ENCODE measurements at regions not wholly inside any gene's neighbourhood (a gene's known extent, or its start where the extent isn't known, plus 50 kb on each side); places are given as distances from the start of the nearest gene placed in this dataset.
"Not testable (repeated sequence)": the region's sequence is repeated elsewhere in the genome, so short reads cannot be mapped to it uniquely, and the experiment has no call there.

DNA sequence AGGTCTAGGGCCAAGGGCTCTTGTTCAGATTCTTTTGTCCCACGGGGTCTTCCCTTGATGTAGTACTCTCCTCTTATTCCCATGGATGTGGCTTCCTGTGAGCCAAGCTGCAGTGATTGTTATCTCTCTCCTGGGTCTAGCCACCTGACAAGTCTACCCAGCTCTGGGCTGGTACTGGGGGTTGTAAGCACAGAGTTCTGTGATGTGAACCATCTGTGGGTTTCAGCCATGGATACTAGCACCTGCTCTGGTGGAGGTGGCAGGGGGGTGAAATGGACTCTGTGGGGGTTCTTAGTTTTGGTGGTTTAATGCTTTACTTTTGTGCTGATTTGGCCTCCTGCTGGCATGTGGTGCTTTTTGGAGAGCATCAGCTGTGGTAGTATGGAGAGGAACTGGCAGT, 350.8 kb downstream of the DNAJB9 start:
- no peaks in the 10 kb centered on the region for H3K4me1 ChIP-seq (ENCODE audit: control insufficient read depth in 1 of 2, insufficient read depth in 2 of 2, low read length in 2 of 2)
- no peaks in the 10 kb centered on the region for H3K36me3 ChIP-seq (ENCODE audit: control insufficient read depth in 1 of 2, insufficient read depth in 2 of 2, low read length in 2 of 2)
- no peak overlapping the region for H3K4me3 ChIP-seq (ENCODE audit: low read depth in 1 of 2, low read length in 2 of 2)
- H3K9ac ChIP-seq (ENCODE audit: low read depth in 1 of 2, low read length in 2 of 2), result no peak overlapping the region
- H3K9me3 ChIP-seq (ENCODE audit: control insufficient read depth in 1 of 2, low read length in 2 of 2), result peaks cover 7 to 16% of the 10 kb centered on the region in 2 donors
- H3K27ac ChIP-seq (ENCODE audit: low read depth, low read length), result no peak overlapping the region
- H3K27me3 ChIP-seq (ENCODE audit: control insufficient read depth in 1 of 2, insufficient read depth in 2 of 2, low read length in 2 of 2), result no peaks in the 10 kb centered on the region

DNA sequence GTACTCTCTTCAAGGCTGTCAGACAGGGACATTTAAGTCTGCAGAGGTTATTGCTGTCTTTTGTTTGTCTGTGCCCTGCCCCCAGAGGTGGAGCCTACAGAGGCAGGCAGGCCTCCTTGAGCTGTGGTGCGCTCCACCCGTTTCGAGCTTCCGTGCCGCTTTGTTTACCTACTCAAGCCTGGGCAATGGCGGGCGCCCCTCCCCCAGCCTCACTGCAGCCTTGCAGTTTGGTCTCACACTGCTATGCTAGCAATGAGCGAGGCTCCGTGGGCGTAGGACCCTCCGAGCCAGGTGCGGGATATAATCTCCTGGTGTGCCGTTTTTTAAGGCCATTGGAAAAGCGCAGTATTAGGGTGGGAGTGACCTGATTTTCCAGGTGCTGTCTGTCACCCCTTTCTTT, 373.4 kb downstream of the DNAJB9 start:
- H3K27me3 ChIP-seq (ENCODE audit: control insufficient read depth in 1 of 2, insufficient read depth in 2 of 2, low read length in 2 of 2); H3K4me1 ChIP-seq (ENCODE audit: control insufficient read depth in 1 of 2, insufficient read depth in 2 of 2, low read length in 2 of 2); H3K36me3 ChIP-seq (ENCODE audit: control insufficient read depth in 1 of 2, insufficient read depth in 2 of 2, low read length in 2 of 2); H3K9ac ChIP-seq (ENCODE audit: low read depth in 1 of 2, low read length in 2 of 2); H3K4me3 ChIP-seq (ENCODE audit: low read depth in 1 of 2, low read length in 2 of 2); H3K27ac ChIP-seq (ENCODE audit: low read depth, low read length): not testable (repeated sequence)
- peaks cover 0 to 13% of the 10 kb centered on the region in 2 donors for H3K9me3 ChIP-seq (ENCODE audit: control insufficient read depth in 1 of 2, low read length in 2 of 2)

DNA sequence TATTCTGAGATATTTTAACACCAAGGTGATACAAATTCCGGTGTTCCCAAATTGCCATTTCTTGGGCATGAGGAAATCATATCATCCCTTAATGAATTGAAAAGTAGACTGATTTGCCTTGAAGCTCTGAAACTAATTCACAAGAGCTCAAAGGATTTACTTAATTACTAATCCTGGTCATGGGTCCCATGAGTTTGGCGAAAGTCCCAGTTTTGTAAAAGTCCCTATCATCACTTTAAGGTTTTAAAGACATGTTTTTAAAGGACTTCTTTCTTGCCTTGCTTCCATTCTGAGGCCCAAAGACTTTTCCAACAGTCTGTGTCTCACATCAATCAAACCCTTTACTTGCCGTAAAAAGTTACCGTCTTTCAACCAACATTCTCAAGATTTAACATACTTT, 377.9 kb downstream of the DNAJB9 start:
- Histone ChIP-seq H3K36me3 (ENCODE audit: control insufficient read depth in 1 of 2, insufficient read depth in 2 of 2, low read length in 2 of 2) (no peaks in the 10 kb centered on the region), H3K9ac (ENCODE audit: low read depth in 1 of 2, low read length in 2 of 2) (no peak overlapping the region), H3K27ac (ENCODE audit: low read depth, low read length) (no peak overlapping the region), H3K4me1 (ENCODE audit: control insufficient read depth in 1 of 2, insufficient read depth in 2 of 2, low read length in 2 of 2) (no peaks in the 10 kb centered on the region), H3K27me3 (ENCODE audit: control insufficient read depth in 1 of 2, insufficient read depth in 2 of 2, low read length in 2 of 2) (no peaks in the 10 kb centered on the region), H3K9me3 (ENCODE audit: control insufficient read depth in 1 of 2, low read length in 2 of 2) (peaks cover 0 to 13% of the 10 kb centered on the region in 2 donors), H3K4me3 (ENCODE audit: low read depth in 1 of 2, low read length in 2 of 2) (no peak overlapping the region)

DNA sequence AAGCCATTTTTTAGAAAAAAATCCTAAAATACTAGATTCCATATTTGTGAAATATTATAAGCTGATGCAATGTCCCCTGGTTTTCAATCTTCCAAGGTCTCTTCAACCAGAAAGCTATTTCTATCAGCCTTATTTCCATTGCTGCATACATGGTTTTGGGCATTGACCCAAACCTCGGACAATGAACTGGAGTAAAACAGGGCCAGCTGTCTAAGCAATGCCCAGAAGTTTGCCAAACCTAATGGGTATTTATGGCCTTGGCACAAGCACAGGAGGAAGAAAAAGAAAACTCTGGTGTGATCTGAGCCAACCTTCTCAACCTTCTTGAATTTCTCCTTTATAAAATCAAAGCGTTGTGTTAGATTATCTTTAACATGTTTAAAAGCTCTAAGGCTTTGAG, 402.3 kb downstream of the DNAJB9 start:
- no peak overlapping the region for H3K9ac ChIP-seq (ENCODE audit: low read depth in 1 of 2, low read length in 2 of 2)
- no peaks in the 10 kb centered on the region for H3K4me1 ChIP-seq (ENCODE audit: control insufficient read depth in 1 of 2, insufficient read depth in 2 of 2, low read length in 2 of 2)
- H3K27ac ChIP-seq (ENCODE audit: low read depth, low read length), result no peak overlapping the region
- no peaks in the 10 kb centered on the region for H3K27me3 ChIP-seq (ENCODE audit: control insufficient read depth in 1 of 2, insufficient read depth in 2 of 2, low read length in 2 of 2)
- no peaks in the 10 kb centered on the region for H3K36me3 ChIP-seq (ENCODE audit: control insufficient read depth in 1 of 2, insufficient read depth in 2 of 2, low read length in 2 of 2)
- no peak overlapping the region for H3K4me3 ChIP-seq (ENCODE audit: low read depth in 1 of 2, low read length in 2 of 2)
- H3K9me3 ChIP-seq (ENCODE audit: control insufficient read depth in 1 of 2, low read length in 2 of 2), result no peaks in the 10 kb centered on the region

DNA sequence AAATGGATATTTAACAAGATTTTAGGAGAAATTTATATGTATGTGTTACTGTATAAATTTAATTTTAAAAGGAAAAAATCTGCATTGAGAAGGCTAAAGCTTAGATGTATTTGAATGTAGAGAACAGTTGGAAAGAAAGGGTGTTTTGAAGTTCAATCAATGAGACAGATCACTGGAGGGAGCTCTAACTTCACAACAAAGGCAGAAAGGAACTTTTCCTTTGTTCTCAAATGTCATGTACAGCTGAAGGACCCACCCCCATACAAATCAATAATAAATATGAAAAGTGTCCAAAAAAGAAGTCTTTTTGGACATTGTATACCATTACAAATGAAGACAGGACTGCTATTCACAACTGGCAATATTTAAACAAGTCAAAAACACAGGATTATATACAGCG, 403.4 kb downstream of the DNAJB9 start:
- Histone ChIP-seq H3K9me3 (ENCODE audit: control insufficient read depth in 1 of 2, low read length in 2 of 2) (no peaks in the 10 kb centered on the region), H3K27me3 (ENCODE audit: control insufficient read depth in 1 of 2, insufficient read depth in 2 of 2, low read length in 2 of 2) (no peaks in the 10 kb centered on the region), H3K36me3 (ENCODE audit: control insufficient read depth in 1 of 2, insufficient read depth in 2 of 2, low read length in 2 of 2) (no peaks in the 10 kb centered on the region), H3K27ac (ENCODE audit: low read depth, low read length) (no peak overlapping the region), H3K4me3 (ENCODE audit: low read depth in 1 of 2, low read length in 2 of 2) (no peak overlapping the region), H3K9ac (ENCODE audit: low read depth in 1 of 2, low read length in 2 of 2) (no peak overlapping the region), H3K4me1 (ENCODE audit: control insufficient read depth in 1 of 2, insufficient read depth in 2 of 2, low read length in 2 of 2) (no peaks in the 10 kb centered on the region)

DNA sequence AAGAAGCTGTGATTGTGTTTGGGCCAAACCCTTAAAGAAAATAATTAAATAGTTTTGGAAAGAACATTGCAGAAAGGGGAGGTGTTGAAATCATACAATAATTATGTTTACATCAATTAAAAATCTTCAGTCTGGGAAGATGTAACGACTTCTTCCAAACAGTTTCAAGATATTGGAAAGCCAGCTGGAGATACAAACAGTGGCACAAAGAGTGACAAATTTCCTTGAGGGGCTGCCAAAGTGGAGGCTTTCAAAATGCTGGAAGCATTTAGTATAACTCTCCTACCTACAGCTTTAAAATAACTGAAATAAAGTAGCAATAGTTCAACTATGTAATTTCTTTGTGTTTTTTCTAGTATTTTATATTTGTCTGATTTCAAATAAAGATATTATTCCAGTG, 405.0 kb downstream of the DNAJB9 start:
- H3K27ac ChIP-seq (ENCODE audit: low read depth, low read length), result no peak overlapping the region
- H3K4me3 ChIP-seq (ENCODE audit: low read depth in 1 of 2, low read length in 2 of 2), result no peak overlapping the region
- no peak overlapping the region for H3K9ac ChIP-seq (ENCODE audit: low read depth in 1 of 2, low read length in 2 of 2)
- H3K36me3 ChIP-seq (ENCODE audit: control insufficient read depth in 1 of 2, insufficient read depth in 2 of 2, low read length in 2 of 2), result no peaks in the 10 kb centered on the region
- H3K27me3 ChIP-seq (ENCODE audit: control insufficient read depth in 1 of 2, insufficient read depth in 2 of 2, low read length in 2 of 2), result no peaks in the 10 kb centered on the region
- no peaks in the 10 kb centered on the region for H3K4me1 ChIP-seq (ENCODE audit: control insufficient read depth in 1 of 2, insufficient read depth in 2 of 2, low read length in 2 of 2)
- no peaks in the 10 kb centered on the region for H3K9me3 ChIP-seq (ENCODE audit: control insufficient read depth in 1 of 2, low read length in 2 of 2)

DNA sequence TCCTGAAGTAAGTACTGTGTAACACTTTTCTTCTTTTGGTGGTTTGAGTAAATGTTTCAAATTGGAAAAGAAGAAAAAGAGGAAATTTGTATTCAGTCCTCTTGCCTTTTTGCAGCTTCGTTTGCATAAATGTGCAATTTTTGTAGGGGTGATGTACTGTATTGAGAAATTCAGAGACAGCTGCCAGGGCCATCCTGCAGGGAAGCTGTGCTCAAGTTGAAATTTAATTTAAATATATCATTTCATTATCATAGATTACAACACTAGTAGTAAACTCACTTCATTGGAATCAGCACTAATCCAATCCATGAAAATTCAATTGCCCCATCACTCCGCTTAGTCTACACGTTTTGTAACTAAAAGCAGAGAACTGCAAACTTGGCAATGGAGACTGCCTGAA, 415.4 kb downstream of the DNAJB9 start:
- no peaks in the 10 kb centered on the region for H3K36me3 ChIP-seq (ENCODE audit: control insufficient read depth in 1 of 2, insufficient read depth in 2 of 2, low read length in 2 of 2)
- H3K4me3 ChIP-seq (ENCODE audit: low read depth in 1 of 2, low read length in 2 of 2), result no peak overlapping the region
- H3K9me3 ChIP-seq (ENCODE audit: control insufficient read depth in 1 of 2, low read length in 2 of 2), result peaks cover 0 to 3% of the 10 kb centered on the region in 2 donors
- no peak overlapping the region for H3K27ac ChIP-seq (ENCODE audit: low read depth, low read length)
- H3K4me1 ChIP-seq (ENCODE audit: control insufficient read depth in 1 of 2, insufficient read depth in 2 of 2, low read length in 2 of 2), result no peaks in the 10 kb centered on the region
- H3K9ac ChIP-seq (ENCODE audit: low read depth in 1 of 2, low read length in 2 of 2), result no peak overlapping the region
- no peaks in the 10 kb centered on the region for H3K27me3 ChIP-seq (ENCODE audit: control insufficient read depth in 1 of 2, insufficient read depth in 2 of 2, low read length in 2 of 2)

DNA sequence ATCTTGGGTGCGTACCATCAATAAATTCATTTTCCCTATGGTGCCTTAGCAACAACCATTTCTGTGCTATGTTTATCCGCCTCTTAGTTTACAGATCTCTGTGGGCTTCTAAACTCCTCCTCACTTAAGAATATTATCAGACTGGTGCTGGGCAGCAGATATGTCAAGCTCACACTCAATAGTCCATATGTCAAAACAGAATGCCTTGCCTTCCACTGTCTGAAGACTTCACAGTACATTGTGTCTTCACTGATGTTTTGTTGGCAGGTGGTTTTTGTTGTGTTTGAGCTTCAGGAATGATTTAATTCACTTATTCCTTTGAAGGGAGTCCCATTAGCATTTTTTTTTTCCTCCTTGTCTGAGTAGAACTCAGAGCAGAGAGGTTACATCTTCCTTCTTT, 419.6 kb downstream of the DNAJB9 start:
- no peak overlapping the region for H3K4me3 ChIP-seq (ENCODE audit: low read depth in 1 of 2, low read length in 2 of 2)
- no peaks in the 10 kb centered on the region for H3K27me3 ChIP-seq (ENCODE audit: control insufficient read depth in 1 of 2, insufficient read depth in 2 of 2, low read length in 2 of 2)
- no peak overlapping the region for H3K9ac ChIP-seq (ENCODE audit: low read depth in 1 of 2, low read length in 2 of 2)
- H3K4me1 ChIP-seq (ENCODE audit: control insufficient read depth in 1 of 2, insufficient read depth in 2 of 2, low read length in 2 of 2), result no peaks in the 10 kb centered on the region
- peaks cover 0 to 6% of the 10 kb centered on the region in 2 donors for H3K9me3 ChIP-seq (ENCODE audit: control insufficient read depth in 1 of 2, low read length in 2 of 2)
- H3K36me3 ChIP-seq (ENCODE audit: control insufficient read depth in 1 of 2, insufficient read depth in 2 of 2, low read length in 2 of 2), result no peaks in the 10 kb centered on the region
- H3K27ac ChIP-seq (ENCODE audit: low read depth, low read length), result no peak overlapping the region

DNA sequence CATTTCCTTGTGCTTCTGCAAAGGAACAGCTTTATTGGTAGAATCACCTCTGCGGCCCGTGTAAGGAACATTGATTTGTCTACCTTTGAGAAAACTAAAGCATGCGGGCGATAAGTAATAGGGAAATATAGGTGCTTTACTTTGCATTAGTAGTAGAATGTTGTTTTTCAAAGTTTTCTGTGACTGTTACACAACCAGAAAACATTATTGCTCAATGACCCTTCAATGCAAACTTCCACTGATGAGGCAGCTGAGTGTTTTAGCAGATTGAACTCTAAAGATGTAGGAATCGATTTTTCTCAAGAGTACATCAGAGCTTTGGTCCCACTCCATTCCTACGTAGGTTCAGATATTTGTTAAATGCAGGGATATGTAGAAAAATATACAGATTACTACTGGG, 427.8 kb downstream of the DNAJB9 start:
- Histone ChIP-seq H3K4me1 (ENCODE audit: control insufficient read depth in 1 of 2, insufficient read depth in 2 of 2, low read length in 2 of 2) (no peaks in the 10 kb centered on the region), H3K27ac (ENCODE audit: low read depth, low read length) (no peak overlapping the region), H3K36me3 (ENCODE audit: control insufficient read depth in 1 of 2, insufficient read depth in 2 of 2, low read length in 2 of 2) (no peaks in the 10 kb centered on the region), H3K9me3 (ENCODE audit: control insufficient read depth in 1 of 2, low read length in 2 of 2) (peaks cover 0 to 5% of the 10 kb centered on the region in 2 donors), H3K27me3 (ENCODE audit: control insufficient read depth in 1 of 2, insufficient read depth in 2 of 2, low read length in 2 of 2) (no peaks in the 10 kb centered on the region), H3K9ac (ENCODE audit: low read depth in 1 of 2, low read length in 2 of 2) (no peak overlapping the region), H3K4me3 (ENCODE audit: low read depth in 1 of 2, low read length in 2 of 2) (no peak overlapping the region)

DNA sequence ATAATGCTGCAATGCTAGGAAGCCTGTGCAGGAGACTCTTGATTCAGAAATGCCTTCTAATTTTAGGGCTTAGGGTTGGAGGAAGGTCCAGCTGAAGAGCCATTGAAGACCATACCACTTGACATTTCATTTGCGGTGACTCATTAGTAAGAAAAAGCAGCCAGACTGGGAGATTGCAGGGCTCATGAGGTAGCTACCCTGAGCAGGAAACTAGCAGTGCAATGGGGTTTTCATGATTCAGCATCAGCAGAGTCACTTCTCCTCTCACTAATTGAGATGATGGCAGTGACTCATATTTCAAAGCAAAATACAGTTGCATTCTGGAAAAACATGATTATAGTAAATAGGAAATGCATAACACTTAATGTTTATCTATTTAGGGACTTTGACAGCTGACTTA, 434.1 kb downstream of the DNAJB9 start:
- H3K27me3 ChIP-seq (ENCODE audit: control insufficient read depth in 1 of 2, insufficient read depth in 2 of 2, low read length in 2 of 2), result no peaks in the 10 kb centered on the region
- no peaks in the 10 kb centered on the region for H3K4me1 ChIP-seq (ENCODE audit: control insufficient read depth in 1 of 2, insufficient read depth in 2 of 2, low read length in 2 of 2)
- no peaks in the 10 kb centered on the region for H3K9me3 ChIP-seq (ENCODE audit: control insufficient read depth in 1 of 2, low read length in 2 of 2)
- H3K9ac ChIP-seq (ENCODE audit: low read depth in 1 of 2, low read length in 2 of 2), result no peak overlapping the region
- no peaks in the 10 kb centered on the region for H3K36me3 ChIP-seq (ENCODE audit: control insufficient read depth in 1 of 2, insufficient read depth in 2 of 2, low read length in 2 of 2)
- H3K27ac ChIP-seq (ENCODE audit: low read depth, low read length), result no peak overlapping the region
- no peak overlapping the region for H3K4me3 ChIP-seq (ENCODE audit: low read depth in 1 of 2, low read length in 2 of 2)

DNA sequence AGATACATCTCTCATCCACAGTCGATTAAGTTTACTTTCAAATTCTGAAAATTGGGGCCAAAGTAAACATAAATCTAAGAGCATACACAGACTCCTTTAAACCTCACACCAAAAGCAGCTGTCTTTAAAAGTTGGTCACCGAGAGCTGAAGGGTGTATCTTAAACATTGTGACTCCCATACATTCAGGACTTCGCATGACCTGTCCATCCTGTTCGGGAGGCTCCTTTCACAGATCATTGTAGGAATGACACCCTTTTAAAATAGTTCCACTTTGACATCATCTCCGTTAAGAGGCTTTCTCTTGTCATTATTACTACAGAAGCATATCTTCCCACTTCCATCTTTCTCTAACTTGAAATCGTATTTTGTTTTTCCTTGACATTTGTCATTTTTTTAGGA, 440.0 kb downstream of the DNAJB9 start:
- H3K9ac ChIP-seq (ENCODE audit: low read depth in 1 of 2, low read length in 2 of 2), result no peak overlapping the region
- no peaks in the 10 kb centered on the region for H3K4me1 ChIP-seq (ENCODE audit: control insufficient read depth in 1 of 2, insufficient read depth in 2 of 2, low read length in 2 of 2)
- no peak overlapping the region for H3K27ac ChIP-seq (ENCODE audit: low read depth, low read length)
- no peak overlapping the region for H3K4me3 ChIP-seq (ENCODE audit: low read depth in 1 of 2, low read length in 2 of 2)
- H3K36me3 ChIP-seq (ENCODE audit: control insufficient read depth in 1 of 2, insufficient read depth in 2 of 2, low read length in 2 of 2), result no peaks in the 10 kb centered on the region
- H3K27me3 ChIP-seq (ENCODE audit: control insufficient read depth in 1 of 2, insufficient read depth in 2 of 2, low read length in 2 of 2), result no peaks in the 10 kb centered on the region
- H3K9me3 ChIP-seq (ENCODE audit: control insufficient read depth in 1 of 2, low read length in 2 of 2), result no peaks in the 10 kb centered on the region

All from duodenal mucosa (tissue), 2 donors.